Neural progenitor cell (in vitro differentiated cells): ENCODE measurements at regions not wholly inside any gene's neighbourhood (a gene's known extent, or its start where the extent isn't known, plus 50 kb on each side); places are given as distances from the start of the nearest gene placed in this dataset.

Source experiments
- CTCF ChIP-seq: fragments of 200-600 bp; sonication (generic); IDR thresholded peaks from 2 replicates; pipeline ENCODE4 v1.5.1; 2017; ENCODE audit warnings: antibody characterized with exemption, mild to moderate bottlenecking
- EZH2 ChIP-seq: fragments of 200-600 bp; sonication (generic); IDR thresholded peaks from 2 replicates; pipeline ENCODE4 v1.6.1; 2017; ENCODE audit warnings: antibody characterized with exemption, mild to moderate bottlenecking, moderate library complexity

- TF ChIP-seq CTCF: no peak
- TF ChIP-seq EZH2: no peak
Observed at GRCh38 chr6:43914272-43915147, 144.5 kb downstream of the VEGFA start.
